HG02852 (cell line): ENCODE measurements at regions not wholly inside any gene's neighbourhood (a gene's known extent, or its start where the extent isn't known, plus 50 kb on each side); places are given as distances from the start of the nearest gene placed in this dataset.
A peak's percentile ranks its signal among the peaks of the same experiment; 100 is the strongest.

Experiments used
- ATAC-seq: cut with Tn5 transposase; IDR thresholded peaks from one replicate; pipeline ENCODE4 v1.9.1; 2021; ENCODE audit warnings: mild to moderate bottlenecking, moderate library complexity; ENCODE audit not compliant: unreplicated experiment

DNA sequence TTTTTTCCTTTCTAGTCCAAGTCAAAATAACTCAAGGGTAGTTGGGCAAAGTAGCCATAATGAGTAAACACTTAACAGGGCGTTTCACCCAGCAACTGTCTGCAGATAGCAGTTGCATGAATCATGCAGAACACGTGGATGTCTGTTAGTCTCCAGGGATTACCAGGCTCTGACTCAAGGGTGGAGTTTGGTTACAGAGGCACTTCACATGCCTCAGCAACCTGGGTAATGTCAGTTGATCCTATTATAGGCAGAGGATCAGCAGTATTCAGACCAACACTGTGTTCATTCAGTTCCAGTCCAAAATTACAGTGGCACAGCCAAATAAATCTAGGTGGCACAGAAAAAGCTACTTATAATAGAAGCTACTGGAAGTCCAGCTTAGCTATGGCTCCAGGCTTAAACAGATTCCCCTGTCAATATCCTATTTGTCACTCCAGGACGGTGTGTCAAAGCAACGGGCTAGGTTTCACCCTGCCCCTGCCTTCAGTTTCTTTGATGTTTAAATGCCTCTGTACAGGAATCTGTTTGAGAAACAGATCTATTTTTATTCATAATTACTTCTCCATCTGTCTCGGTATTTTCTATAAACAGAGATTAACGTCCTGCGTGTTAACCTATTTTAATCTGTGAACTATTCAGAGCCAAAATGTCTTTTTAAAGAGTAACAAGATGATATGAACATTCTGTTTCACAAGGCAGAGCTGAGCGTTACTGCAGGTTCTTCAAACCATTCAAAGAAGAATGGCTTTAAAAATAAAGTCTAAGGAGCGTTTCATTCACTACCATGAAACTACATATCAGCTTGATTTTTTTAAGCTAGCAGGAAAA is 162.6 kb upstream of the AKR1E2 start:
- ATAC-seq = peak; percentile 70

DNA sequence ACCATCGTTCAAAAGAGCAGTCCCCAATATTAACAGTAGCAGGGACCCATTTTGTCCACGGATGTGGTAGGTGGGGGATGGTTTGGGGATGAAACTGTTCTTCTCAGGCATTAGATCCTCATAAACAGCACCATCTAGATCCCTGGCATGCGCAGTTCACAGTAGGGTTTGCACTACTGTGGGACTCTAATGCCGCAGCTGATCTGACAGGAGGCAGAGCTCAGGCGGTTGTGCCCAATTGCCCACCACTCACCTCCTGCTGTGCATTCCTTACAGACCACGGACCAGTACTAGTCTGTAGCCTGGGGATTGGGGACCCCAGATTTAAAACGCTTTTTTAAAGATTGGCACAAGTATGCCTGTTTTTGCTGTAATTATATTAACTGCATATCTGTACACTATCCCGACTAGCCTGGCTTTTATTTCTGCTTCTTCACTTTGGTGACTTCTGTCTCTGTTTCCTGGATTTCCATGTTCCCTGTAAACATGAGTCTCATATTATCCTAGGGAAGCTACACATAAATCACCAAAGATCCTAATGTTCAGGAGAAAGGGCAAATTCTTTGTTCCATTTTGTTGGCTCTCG is 163.3 kb upstream of the AKR1E2 start:
- ATAC-seq = no peak

DNA sequence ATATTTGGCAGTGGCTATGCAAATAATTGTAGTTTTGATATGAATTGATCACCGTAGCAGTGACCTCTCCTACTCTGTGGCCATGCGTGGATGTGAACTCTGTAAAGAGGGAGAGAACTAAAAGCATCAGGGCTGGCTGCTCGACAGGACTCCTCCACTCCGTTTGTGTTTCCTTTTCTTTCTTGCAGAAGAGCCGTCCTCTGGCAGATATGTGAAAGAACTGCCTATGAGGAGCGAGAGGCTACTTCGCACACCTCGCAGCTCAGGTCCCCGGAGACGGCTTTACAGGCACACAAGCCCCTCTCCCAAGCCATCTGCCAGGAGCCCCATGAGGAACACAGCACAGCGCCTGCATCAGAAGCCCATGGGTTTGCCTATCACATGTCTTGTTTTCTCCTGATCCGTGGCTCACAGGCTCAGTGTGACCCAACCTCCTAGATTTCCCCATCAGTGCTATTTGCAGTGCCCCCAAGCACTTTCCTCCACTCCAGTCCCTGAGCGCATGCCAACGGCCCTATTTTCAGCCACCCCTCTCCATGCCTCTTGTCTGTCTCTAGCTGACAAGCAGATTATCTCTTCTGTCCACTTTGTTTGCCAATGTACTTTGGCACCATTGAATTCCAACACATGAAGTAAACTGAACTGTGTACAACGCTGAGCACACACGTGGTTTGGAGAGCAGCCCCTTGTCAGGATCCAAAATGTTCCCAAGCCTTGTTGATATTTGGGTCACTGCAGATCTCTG is 164.3 kb upstream of the AKR1E2 start:
- no peak for ATAC-seq

DNA sequence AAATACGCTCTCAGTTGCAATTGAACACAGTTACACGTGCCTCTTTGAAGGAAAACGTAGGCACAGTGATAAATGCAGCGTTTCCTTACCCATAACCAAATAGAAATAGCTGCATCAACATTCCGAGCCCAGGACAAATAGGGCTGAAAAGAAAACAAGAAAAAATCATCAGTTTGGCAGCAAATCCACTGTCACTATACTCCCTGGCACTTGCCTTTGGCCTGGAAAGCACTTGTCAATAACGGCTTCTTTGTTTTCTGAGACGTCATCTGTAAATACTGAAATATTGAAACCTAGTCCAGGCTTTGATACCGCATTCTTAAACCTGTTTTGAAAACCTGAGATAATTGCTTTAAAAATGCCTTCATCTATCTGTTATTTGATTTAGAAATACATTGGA is 167.2 kb upstream of the AKR1E2 start:
- no peak for ATAC-seq

DNA sequence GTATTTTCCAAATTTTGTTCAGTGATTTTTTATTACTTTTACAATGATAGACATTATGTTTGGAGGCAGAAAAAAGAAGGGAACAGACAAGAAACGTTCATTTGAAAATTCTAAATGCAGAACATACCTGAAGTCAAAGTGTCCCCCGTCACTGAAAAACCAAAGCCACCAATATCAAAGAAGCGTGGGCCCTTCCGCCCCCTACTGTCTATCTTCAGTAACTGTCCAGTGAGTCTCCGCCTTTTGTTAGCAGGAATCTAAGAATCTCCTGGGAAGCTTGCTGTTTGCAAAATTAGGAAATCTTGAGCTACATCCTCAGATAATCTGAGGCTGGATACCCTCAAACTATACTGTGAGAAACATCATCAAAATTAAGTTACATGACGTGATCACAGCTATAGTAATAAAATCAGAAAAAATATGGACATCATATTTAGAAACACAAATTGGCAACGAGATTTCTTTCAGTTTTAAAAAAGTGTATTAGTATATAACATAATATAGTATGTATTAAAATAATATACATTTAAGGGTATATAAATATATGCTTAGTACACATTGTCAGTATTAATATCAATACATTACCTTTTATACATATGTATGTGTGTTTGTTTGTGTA is 169.3 kb upstream of the AKR1E2 start:
- ATAC-seq = no peak

DNA sequence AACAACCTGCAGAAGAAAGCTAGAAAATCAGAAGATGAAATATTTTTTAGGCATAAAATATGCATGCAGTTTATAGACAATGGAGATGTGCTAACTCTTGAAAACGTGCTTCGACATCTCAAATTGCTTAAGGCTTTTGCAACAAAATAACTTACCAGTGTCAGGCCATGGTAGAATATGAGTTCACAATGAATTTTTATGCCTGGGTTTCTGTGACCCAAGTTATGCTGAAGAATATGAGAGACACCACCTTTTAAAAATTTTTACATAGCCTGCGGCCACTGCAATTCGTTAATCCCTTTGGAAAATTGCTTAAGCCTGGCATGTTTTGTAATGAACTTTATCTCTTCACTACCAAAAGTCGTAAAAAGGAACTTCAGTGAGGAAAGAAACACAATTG is 170.1 kb upstream of the AKR1E2 start:
- no peak for ATAC-seq

DNA sequence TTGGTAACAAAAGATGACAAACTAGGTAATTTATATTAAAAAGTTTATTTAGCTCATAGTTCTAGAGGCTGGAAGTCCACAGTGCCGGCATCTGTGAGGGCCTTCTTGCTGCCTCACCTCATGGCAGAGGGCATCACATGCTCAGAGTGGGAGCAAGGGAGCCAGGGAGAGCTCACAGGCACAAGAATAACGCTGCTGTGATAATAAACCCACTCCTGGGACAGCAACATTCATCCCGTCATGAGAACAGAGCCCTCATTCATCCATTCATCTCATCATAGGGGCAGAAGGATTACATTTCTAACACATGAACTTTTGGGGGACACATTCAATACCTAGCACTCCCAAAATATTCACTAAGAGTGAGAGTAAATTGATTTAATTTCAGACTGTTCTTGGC is 170.6 kb upstream of the AKR1E2 start:
- ATAC-seq = no peak

DNA sequence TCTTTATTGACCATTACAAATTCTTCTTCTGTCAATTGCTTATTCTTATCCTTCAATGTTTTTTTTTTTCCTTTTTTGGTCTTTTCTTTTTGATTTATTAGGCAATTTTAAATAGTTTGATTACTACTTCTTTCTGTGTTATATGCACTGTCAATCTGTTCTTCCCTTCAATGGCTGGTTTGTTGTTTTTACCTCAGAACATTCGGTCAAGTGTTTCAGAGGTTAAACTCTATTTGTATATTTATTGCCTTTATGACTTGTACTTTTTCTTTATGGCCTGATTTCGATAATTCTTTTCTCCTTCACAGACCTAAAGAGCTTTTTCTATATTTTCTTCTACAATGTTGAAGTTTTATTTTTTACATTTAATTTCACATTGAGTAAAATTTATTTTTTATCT is 171.5 kb upstream of the AKR1E2 start:
- no peak for ATAC-seq

DNA sequence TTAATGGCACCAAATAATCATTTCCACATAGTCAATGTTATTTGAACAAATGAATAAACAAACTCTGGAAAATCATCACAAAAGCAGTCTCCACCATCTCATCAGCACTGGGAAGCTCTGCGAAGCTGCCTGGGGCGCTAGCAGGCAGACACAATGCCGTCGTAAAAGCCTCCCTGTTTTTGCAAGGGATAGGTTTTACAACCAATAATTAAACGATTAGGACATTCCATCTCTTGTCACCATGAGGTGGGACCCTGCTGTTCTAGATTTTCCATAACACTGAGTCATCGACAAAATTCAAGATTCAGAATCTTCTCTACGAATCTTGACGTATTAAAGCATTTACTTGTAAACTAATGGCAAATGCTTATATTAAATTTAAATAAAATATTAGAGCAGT is 172.8 kb upstream of the AKR1E2 start:
- no peak for ATAC-seq

DNA sequence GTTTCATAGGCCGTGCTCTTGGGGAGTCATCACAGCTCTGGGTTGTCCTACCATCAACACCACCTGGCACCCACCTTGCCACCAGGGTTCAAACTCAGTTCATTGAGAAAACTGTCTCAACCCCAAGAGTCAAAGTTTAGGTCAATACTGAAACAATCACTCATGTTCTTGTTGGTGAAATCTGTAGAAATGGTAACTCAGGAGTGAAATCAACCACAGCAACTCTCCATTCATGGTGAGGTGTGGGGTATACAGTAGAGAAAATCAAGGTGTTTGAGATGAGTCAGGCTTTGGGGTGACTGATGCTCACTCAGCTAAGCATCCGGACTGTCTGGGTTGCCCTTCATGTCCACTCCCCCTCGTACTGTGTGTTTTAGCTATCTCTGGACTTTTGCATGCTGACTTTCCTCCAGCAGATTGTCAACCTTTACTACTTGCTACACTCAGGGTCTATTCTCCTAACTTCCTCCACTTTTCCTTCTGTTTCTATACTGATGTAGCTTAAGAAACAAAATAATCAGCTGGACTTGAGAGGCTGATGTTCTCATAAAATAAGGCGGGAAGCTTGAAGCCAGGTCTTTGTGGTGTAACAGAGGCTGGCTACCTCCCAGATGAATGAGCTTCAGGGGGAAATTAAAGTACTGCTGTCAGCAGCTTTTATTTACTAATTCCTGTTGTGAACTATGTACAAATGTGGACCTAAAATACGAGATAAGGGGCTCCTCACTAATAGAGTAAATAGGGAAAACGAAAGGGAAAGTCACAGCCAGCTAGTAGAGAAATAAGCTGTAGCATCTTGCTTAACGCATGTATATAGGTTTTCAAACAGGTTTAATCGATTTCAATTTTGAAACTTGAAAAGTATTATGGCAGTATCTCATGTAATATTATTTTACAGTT is 173.6 kb upstream of the AKR1E2 start:
- ATAC-seq = peak; percentile 81

DNA sequence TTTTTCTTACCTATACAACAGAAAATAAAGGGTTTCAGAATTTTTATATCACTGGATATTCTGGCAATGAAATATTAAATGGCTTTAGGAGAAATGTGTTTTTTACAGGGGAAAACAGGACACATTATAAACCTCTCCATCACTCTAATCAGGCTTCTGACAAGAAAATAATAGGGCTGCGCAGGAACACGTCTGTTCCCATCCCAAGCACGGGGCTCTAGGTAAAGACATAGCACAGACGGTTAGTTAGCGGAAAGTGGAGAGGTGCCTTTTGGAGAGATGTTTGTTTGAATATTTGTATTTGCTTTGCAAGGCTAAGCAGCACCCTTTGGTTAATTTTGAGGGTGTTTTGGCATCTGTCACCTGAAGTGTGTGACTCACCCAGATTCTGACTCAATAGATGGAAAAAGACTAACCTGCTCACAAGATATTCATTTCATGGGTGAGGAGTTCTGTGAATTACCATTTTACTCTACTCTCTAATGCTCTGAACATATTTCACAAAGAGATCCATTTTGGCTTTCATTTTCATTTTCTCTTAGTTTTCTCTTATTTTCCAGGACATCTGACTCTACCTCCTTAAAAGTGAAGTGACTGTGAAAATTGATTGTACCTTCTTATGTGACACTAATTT is 174.5 kb upstream of the AKR1E2 start:
- ATAC-seq = peak; percentile 38

DNA sequence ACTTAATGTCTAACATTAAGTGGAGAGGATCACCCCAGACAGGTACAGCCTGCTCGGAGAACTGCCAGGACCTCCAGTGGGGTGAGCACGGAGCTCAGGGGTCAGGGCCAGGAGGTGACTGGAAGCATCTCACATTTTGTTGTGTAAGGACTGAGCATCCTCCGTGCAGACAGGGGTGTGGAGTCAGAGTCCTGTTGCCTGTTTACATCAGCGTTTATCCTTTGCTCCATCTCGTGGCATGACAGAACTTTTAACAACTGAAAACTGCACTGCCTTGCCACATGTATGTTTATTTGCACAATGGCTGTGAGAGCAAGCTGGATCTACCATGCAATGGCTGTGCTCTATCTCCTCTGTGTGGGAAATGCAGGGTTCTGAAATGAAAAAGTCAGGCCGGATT is 175.4 kb upstream of the AKR1E2 start:
- ATAC-seq = no peak

DNA sequence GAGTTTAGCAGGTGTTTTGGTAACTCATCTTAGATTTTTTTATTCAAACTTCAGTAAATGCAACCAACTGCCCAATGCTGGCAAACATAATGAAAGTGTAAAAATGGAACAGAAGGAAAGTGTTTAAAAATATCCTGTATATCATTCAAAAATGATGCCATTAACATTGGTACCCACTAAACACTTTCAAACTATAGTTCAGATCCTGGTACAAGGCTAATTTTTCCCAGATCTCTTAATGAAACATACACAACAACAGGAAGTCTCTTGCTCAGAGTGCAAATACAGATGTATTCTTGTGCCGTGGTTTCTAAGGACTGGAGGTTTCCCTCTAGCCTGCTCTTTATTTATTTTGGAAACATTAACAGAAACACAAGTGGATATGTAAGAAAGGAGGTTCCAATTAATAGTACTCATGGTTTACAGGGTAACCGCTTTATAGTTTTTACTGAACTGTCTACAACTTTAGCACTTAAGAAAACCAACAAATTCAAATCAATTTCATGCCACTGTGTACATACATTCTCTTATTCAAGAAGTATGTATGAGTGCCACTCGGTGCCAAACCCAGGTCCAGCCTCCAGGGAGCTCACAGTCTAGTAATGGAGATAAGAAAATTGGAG is 176.0 kb upstream of the AKR1E2 start:
- ATAC-seq = no peak

DNA sequence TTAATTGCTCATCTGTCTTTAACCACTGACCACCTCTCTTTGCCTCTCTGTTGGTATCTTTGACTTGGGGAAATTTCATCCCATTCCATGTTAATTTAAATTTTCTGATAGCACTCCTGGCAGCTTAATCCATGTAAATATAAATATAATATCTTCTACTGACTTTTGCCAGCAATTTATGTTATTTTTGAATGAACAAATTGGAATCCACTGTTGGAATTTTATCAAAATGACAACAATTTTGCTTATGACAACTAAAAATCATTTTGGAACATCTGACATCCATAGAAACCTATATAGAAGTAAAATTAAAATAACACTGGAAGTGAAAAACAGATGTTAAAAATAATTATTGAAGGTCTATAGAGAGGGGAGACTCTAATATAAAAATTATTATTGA is 176.5 kb upstream of the AKR1E2 start:
- ATAC-seq = no peak

DNA sequence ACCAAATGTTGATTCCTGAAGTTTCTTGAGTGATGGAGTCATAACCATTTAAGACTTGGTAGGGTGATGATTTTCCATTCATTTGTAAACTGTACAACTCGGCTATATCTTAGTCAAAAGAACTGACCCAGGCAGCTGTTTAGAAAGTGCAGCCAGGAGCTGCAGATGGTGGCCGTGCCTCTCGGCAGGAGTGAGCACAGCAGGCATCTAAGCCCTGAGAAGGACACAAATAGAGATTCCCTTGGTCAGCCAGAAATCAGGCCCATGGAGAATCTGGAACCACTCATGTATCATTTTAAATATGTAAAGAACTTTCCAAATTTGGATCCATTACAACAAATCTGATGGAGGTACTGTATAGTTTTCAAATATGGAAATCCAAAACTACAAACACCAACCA is 177.0 kb upstream of the AKR1E2 start:
- no peak for ATAC-seq

DNA sequence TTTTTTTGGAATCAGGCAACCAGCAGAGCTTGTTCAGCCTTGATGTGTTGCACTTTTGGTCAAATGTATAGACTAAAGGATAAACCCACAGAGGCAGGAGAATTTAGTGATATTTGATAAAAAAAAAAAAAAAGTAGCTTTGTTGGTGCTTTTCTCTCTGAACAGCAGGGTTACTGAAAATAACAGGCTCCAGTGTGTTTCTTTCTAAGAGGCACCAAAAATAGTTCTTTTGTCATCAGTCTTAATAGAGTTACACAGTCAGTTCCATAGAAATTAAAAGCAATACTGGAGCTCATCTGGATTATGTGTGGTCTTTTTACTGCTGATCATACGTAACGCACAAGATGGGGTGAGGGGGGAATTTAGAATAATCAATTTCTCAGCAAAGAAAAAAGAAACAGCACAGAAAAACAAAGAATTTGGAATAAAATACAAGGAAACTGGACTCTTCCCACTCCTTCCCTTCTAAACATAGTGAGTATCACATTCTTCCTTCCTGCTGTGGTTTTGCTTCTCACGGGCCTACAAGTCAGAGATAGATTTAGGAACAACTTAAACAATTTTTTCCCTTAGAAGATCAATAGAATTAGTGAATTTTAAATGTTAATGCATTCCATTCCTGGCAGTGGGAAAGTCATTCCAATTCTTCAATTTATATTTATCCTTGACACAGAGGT is 178.8 kb upstream of the AKR1E2 start:
- ATAC-seq = no peak

DNA sequence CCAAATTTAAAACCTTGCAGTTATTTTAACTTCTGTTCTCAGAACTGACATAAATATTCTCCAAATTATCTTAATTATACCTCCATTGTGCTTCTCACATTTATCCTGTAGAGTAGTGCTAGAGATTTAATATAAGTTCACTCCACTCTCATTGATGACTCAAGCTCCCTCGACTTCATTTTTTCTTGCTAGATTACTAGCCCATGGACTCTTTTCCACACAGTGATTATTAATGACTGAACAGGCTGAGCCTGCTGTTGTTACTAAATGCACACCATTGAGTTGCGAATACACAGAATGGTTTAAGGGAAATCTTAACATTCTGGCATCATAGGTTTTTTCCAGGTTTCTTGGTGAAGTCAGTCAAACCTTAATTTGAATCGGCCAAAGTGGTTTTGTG is 179.5 kb upstream of the AKR1E2 start:
- no peak for ATAC-seq

DNA sequence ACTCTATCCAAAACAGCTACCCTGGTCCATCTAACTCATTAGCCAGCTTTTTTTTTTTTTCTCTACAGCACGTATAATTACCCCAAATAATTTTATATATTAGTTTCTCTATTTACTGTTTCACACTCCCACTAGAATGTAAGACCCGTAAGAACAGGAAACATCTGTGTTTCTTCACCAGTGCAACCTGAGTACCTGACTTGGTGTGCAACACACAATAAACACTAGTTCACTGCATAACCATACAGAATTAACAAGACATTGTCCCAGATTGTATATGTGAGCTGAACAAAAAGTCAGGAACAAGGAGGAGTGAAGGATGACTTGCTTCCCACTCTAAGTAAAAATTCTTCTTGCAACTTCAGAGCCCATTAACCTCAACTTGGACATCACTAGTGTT is 180.2 kb upstream of the AKR1E2 start:
- ATAC-seq = no peak

DNA sequence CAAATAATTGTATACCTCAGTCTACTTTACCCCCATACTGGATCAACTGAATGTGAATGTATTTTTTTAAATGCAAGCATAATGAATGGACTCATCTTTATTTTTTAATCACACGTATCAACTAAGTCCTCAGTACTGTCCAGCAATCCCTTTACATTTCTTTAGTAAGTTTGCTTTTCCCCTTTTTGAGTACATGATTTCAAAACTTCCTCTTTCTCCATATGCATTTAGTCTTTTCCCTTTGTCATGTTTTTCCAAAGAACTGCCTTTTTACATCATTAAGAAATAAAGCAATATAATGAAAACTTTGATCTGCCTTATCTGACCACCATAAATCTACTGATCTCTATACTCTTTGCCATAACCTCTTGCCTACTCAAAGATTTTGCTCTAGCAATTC is 182.5 kb upstream of the AKR1E2 start:
- ATAC-seq = no peak
